ENCODE measurements at regions not wholly inside any gene's neighbourhood (a gene's known extent, or its start where the extent isn't known, plus 50 kb on each side); places are given as distances from the start of the nearest gene placed in this dataset.

GRCh38 chr1:163885510-163885909 is 563.8 kb downstream of the NUF2 start:
- Histone ChIP-seq H3K36me3 (replicated peaks in 1 of 2) (no peaks in the 10 kb centered on the region), H3K27me3 (no peaks in the 10 kb centered on the region), H3K4me3 (no peak overlapping the region), H3K4me1 (replicated peaks in 1 of 2) (no peaks in the 10 kb centered on the region), H3K9me3 (replicated peaks in 1 of 3) (no peaks in the 10 kb centered on the region), H3K27ac (no peak overlapping the region)
- TF ChIP-seq CTCF (IDR thresholded peaks at IDR 0.05): no peak
- no peak for TF ChIP-seq POLR2A (IDR thresholded peaks at IDR 0.05)
- intact Hi-C loops (cut with DNase I): no loop called here
- WGBS, 4 donors: 78 to 94% (median 82%) methylated on average over 8 of the region's 8 CpGs
- DNase-seq: no peak

GRCh38 chr1:163896001-163896400 is 574.2 kb downstream of the NUF2 start:
- Histone ChIP-seq H3K27ac (no peak overlapping the region), H3K4me1 (replicated peaks in 1 of 2) (no peaks in the 10 kb centered on the region), H3K4me3 (no peak overlapping the region), H3K36me3 (replicated peaks in 1 of 2) (no peaks in the 10 kb centered on the region), H3K9me3 (replicated peaks in 1 of 3) (no peaks in the 10 kb centered on the region), H3K27me3 (no peaks in the 10 kb centered on the region)
- no peak for DNase-seq
- intact Hi-C loops (cut with DNase I): no loop called here
- 51 to 63% (median 57%) methylated on average over 1 of the region's 1 CpG for WGBS, 4 donors
- TF ChIP-seq POLR2A (IDR thresholded peaks at IDR 0.05) (no peak), CTCF (IDR thresholded peaks at IDR 0.05) (no peak)

- no peak for TF ChIP-seq POLR2A (IDR thresholded peaks at IDR 0.05)
- no peak for TF ChIP-seq CTCF (IDR thresholded peaks at IDR 0.05)
- intact Hi-C loops (cut with DNase I): no loop called here
- no peak overlapping the region for H3K27ac ChIP-seq
- no peaks in the 10 kb centered on the region for H3K36me3 ChIP-seq (replicated peaks in 1 of 2)
- H3K9me3 ChIP-seq (replicated peaks in 1 of 3): no peaks in the 10 kb centered on the region
- H3K4me3 ChIP-seq: no peak overlapping the region
- no peaks in the 10 kb centered on the region for H3K27me3 ChIP-seq
- H3K4me1 ChIP-seq (replicated peaks in 1 of 2): no peaks in the 10 kb centered on the region
- WGBS, 4 donors: 76 to 87% (median 78%) methylated on average over 5 of the region's 5 CpGs
- no peak for DNase-seq
Measured at GRCh38 chr1:163897412-163898155, 575.8 kb downstream of the NUF2 start.

GRCh38 chr1:163906283-163906682 is 584.5 kb downstream of the NUF2 start:
- H3K9me3 ChIP-seq (replicated peaks in 1 of 3): peaks cover 0 to 5% (median 0%) of the 10 kb centered on the region in 3 donors
- no peaks in the 10 kb centered on the region for H3K27me3 ChIP-seq
- intact Hi-C loops (cut with DNase I): no loop called here
- H3K27ac ChIP-seq: no peak overlapping the region
- no peaks in the 10 kb centered on the region for H3K36me3 ChIP-seq (replicated peaks in 1 of 2)
- no peak for DNase-seq
- no peak for TF ChIP-seq POLR2A (IDR thresholded peaks at IDR 0.05)
- TF ChIP-seq CTCF (IDR thresholded peaks at IDR 0.05): no peak
- no peak overlapping the region for H3K4me3 ChIP-seq
- no peaks in the 10 kb centered on the region for H3K4me1 ChIP-seq (replicated peaks in 1 of 2)
